ENCODE measurements at regions not wholly inside any gene's neighbourhood (a gene's known extent, or its start where the extent isn't known, plus 50 kb on each side); places are given as distances from the start of the nearest gene placed in this dataset.

DNA sequence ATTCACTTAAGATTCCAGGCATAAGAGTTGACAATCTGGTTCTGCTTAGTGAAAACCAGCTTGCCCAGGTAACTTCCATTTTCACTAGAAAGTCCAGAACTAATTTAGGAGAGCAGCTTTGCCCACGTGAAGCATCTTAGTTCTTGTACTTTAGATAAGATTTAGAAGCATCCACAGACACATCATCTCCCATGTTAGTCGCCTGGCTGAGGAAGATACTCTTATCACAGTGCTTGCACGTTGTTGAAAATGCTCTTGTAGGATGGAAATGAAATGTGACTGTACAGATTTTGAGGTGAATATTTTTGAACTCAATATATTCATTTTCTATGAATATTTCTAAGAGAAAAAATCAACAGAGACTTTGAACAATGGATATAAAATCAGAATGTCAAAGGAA, 159.7 kb downstream of the SOCS6 start:
- H3K4me1 Mint-ChIP-seq (ENCODE audit: unreplicated experiment), result no peaks in the 10 kb centered on the region
- no peaks in the 10 kb centered on the region for H3K9me3 Mint-ChIP-seq (ENCODE audit: unreplicated experiment)
- H3K27me3 Mint-ChIP-seq (ENCODE audit: unreplicated experiment), result no peaks in the 10 kb centered on the region
- H3K27ac Mint-ChIP-seq (ENCODE audit: unreplicated experiment), result no peak overlapping the region
- H3K4me3 Mint-ChIP-seq (ENCODE audit: unreplicated experiment), result no peak overlapping the region
- H3K36me3 Mint-ChIP-seq (ENCODE audit: low read depth, unreplicated experiment), result peaks cover 4% of the 10 kb centered on the region
- DNase-seq (ENCODE audit: low spot score), result no peak
- no peak for TF ChIP-seq CTCF (IDR thresholded peaks at IDR 0.05; ENCODE audit: unreplicated experiment)

GRCh38 chr18:70446063-70446462, 157.2 kb downstream of the SOCS6 start:
- H3K27ac Mint-ChIP-seq (ENCODE audit: unreplicated experiment), result no peak overlapping the region
- no peak for TF ChIP-seq CTCF (IDR thresholded peaks at IDR 0.05; ENCODE audit: unreplicated experiment)

GRCh38 chr18:70442933-70443332, 154.1 kb downstream of the SOCS6 start:
- no peak overlapping the region for H3K27ac Mint-ChIP-seq (ENCODE audit: unreplicated experiment)
- H3K9me3 Mint-ChIP-seq (ENCODE audit: unreplicated experiment), result peaks cover 10% of the 10 kb centered on the region
- H3K36me3 Mint-ChIP-seq (ENCODE audit: low read depth, unreplicated experiment), result peaks cover 7% of the 10 kb centered on the region
- H3K27me3 Mint-ChIP-seq (ENCODE audit: unreplicated experiment), result peaks cover 4% of the 10 kb centered on the region
- H3K4me3 Mint-ChIP-seq (ENCODE audit: unreplicated experiment), result no peak overlapping the region
- no peak for DNase-seq (ENCODE audit: low spot score)
- H3K4me1 Mint-ChIP-seq (ENCODE audit: unreplicated experiment), result no peaks in the 10 kb centered on the region
- no peak for TF ChIP-seq CTCF (IDR thresholded peaks at IDR 0.05; ENCODE audit: unreplicated experiment)

More at GRCh38 chr18:70446063-70446462, 157.2 kb downstream of the SOCS6 start:
- peaks cover 4% of the 10 kb centered on the region for H3K27me3 Mint-ChIP-seq (ENCODE audit: unreplicated experiment)
- DNase-seq (ENCODE audit: low spot score), result no peak
- H3K36me3 Mint-ChIP-seq (ENCODE audit: low read depth, unreplicated experiment), result peaks cover 7% of the 10 kb centered on the region
- H3K4me1 Mint-ChIP-seq (ENCODE audit: unreplicated experiment), result no peaks in the 10 kb centered on the region
- no peak overlapping the region for H3K4me3 Mint-ChIP-seq (ENCODE audit: unreplicated experiment)
- peaks cover 10% of the 10 kb centered on the region for H3K9me3 Mint-ChIP-seq (ENCODE audit: unreplicated experiment)

DNA sequence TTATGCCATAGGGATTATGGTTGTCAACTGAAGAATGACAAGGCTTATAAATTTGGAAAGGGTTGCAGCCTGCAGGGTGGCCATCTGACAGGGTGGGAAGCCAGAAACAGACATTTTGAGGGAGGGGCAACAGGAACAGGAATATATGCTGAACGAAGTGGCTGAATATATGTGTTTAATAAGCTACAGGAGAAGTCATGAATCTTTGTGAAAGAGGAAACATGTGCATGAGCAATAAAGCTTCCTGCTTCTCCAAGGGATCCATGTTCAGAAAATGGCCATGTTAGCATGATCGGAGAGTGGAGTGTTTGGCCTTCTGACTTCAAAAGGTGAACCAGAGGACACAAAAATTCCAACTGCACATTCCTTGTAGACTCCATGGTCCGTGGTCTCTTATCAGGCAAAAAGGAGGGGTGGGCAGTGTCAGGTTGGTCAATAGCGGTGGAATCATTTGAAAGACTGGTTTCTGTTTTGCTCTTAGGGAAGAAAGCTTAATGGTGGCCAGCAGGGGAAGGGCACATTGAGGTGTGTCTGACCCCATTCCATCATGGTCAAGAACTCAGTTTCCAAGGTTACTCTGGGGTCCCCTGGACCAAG, 144.1 kb downstream of the SOCS6 start:
- Mint-ChIP-seq H3K27ac (ENCODE audit: unreplicated experiment) (no peak overlapping the region), H3K4me3 (ENCODE audit: unreplicated experiment) (no peak overlapping the region), H3K27me3 (ENCODE audit: unreplicated experiment) (no peaks in the 10 kb centered on the region), H3K4me1 (ENCODE audit: unreplicated experiment) (no peaks in the 10 kb centered on the region), H3K36me3 (ENCODE audit: low read depth, unreplicated experiment) (no peaks in the 10 kb centered on the region), H3K9me3 (ENCODE audit: unreplicated experiment) (no peaks in the 10 kb centered on the region)
- TF ChIP-seq CTCF (IDR thresholded peaks at IDR 0.05; ENCODE audit: unreplicated experiment), result no peak
- no peak for DNase-seq (ENCODE audit: low spot score)

DNA sequence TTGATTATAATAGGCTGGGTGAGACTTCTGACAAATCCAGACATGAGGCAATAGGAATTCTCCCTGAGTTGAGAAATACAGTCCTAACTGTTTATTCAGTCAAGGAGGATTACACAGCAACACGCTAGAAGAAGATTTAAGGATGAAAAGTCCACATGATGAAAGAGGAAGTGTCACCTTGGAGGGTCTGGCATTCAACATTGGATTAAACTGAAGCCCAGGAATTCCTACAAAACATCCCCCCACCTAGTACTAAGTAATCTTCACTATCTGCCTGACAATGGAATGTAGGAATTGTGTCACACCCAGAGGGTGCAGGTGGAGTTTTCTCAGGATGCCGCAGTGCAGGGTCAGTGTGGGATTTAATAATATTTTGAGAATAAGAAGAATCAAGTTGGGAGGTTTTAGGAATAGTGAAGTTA, 142.4 kb downstream of the SOCS6 start:
- Mint-ChIP-seq H3K4me3 (ENCODE audit: unreplicated experiment) (no peak overlapping the region), H3K27ac (ENCODE audit: unreplicated experiment) (no peak overlapping the region), H3K9me3 (ENCODE audit: unreplicated experiment) (no peaks in the 10 kb centered on the region), H3K36me3 (ENCODE audit: low read depth, unreplicated experiment) (no peaks in the 10 kb centered on the region), H3K4me1 (ENCODE audit: unreplicated experiment) (peaks cover 4% of the 10 kb centered on the region), H3K27me3 (ENCODE audit: unreplicated experiment) (peaks cover 3% of the 10 kb centered on the region)
- TF ChIP-seq CTCF (IDR thresholded peaks at IDR 0.05; ENCODE audit: unreplicated experiment), result no peak
- no peak for DNase-seq (ENCODE audit: low spot score)

Data from endothelial cell (in vitro differentiated cells).